HCT116 (cell line): ENCODE measurements at regions not wholly inside any gene's neighbourhood (a gene's known extent, or its start where the extent isn't known, plus 50 kb on each side); places are given as distances from the start of the nearest gene placed in this dataset.

Experiments
- ATAC-seq: fragments of 200-7000 bp; cut with Tn5 transposase; 2 replicates; pipeline ENCODE4 v1.9.1; 2020; ENCODE audit warnings: mild to moderate bottlenecking, moderate library complexity
- BruUV-seq: library from RNA; stranded (reverse); fragments of 400-500 nt; replicated peaks from 2 replicates; lab custom pipeline; 2021; lab: Mats Ljungman, UMichigan
- CTCF ChIA-PET: fragments of 300-600 bp; sonication (Branson Sonifier 250); formaldehyde crosslinking; loops from one replicate; lab custom pipeline; 2021; ENCODE audit warnings: antibody characterized with exemption; lab: Charles Lee
- POLR2A ChIA-PET: fragments of 300-600, 350-600 bp; sonication (Branson Sonifier 250); formaldehyde crosslinking; loops from one replicate; lab custom pipeline; 2021; ENCODE audit warnings: antibody characterized with exemption; lab: Charles Lee
- RAD21 ChIA-PET, 2 experiments: fragments of 300-600 bp; sonication (Branson Sonifier 250); formaldehyde crosslinking; loops; one replicate each; lab custom pipeline; 2023; ENCODE audit warnings: low total read pairs in 2 of 2; ENCODE audit not compliant: uncharacterized antibody in 2 of 2, unreplicated experiment in 2 of 2, low non-redundant PET in 1 of 2; lab: Charles Lee
- DNase-seq: peaks from one replicate; pipeline ENCODE4 v3.0.0-alpha.2; 2010; ENCODE audit warnings: low read depth, low spot score
- H2AFZ ChIP-seq: fragments of 200-600 bp; shearing (Covaris generic), sonication (generic); 2 replicates; pipeline ENCODE4 v1.6.1; 2017; ENCODE audit warnings: low read depth, mixed run types, mixed read lengths, antibody characterized with exemption, low read length; ENCODE audit not compliant: poor library complexity, severe bottlenecking
- H3K27ac ChIP-seq: 2 replicates; pipeline ENCODE4 v1.5.1; 2012; ENCODE audit warnings: low read depth, low read length
- H3K27me3 ChIP-seq: fragments of 200-600 bp; sonication (generic); 2 replicates; pipeline ENCODE4 v1.6.1; 2016; ENCODE audit warnings: mixed run types, low read length, mixed read lengths; ENCODE audit not compliant: insufficient read depth
- H3K36me3 ChIP-seq, 2 experiments: fragments of 200-500 bp in 1 of 2; fragments of 200-600 bp in 1 of 2; sonication (Bioruptor generic) in 1 of 2; sonication (generic) in 1 of 2; 2 replicates each; pipeline versions ENCODE4 v1.5.1 to v1.6.1; 2014 to 2016; ENCODE audit warnings: low read length in 2 of 2, inconsistent platforms in 1 of 2, mixed read lengths in 1 of 2, mixed run types in 1 of 2; ENCODE audit not compliant: insufficient read depth in 2 of 2, control insufficient read depth in 1 of 2
- H3K4me1 ChIP-seq, 2 experiments: fragments of 200-600 bp in 1 of 2; sonication (generic) in 1 of 2; 2 replicates each; pipeline versions ENCODE4 v1.5.1 to v1.6.1; 2012 to 2017; ENCODE audit warnings: low read length in 2 of 2, inconsistent platforms in 1 of 2, mild to moderate bottlenecking in 1 of 2, mixed read lengths in 1 of 2, mixed run types in 1 of 2, moderate library complexity in 1 of 2; ENCODE audit not compliant: insufficient read depth in 2 of 2, control insufficient read depth in 1 of 2
- H3K4me2 ChIP-seq: fragments of 200-600 bp; sonication (generic); 2 replicates; pipeline ENCODE4 v1.6.1; 2017; ENCODE audit warnings: mixed run types, low read length, mixed read lengths
- H3K4me3 ChIP-seq, 2 experiments: fragments of 200-600 bp in 1 of 2; sonication (generic) in 1 of 2; replicated peaks in 1 of 2; 2 replicates each; pipeline ENCODE4 v1.5.1; 2011 to 2016; ENCODE audit warnings: low read length in 2 of 2, control low read depth in 1 of 2, low read depth in 1 of 2, mild to moderate bottlenecking in 1 of 2, mixed read lengths in 1 of 2, mixed run types in 1 of 2
- H3K79me2 ChIP-seq: fragments of 200-600 bp; sonication (generic); 2 replicates; pipeline ENCODE4 v1.6.1; 2017; ENCODE audit warnings: mild to moderate bottlenecking, mixed run types, low read length, moderate library complexity, mixed read lengths; ENCODE audit not compliant: insufficient read depth
- H3K9ac ChIP-seq: fragments of 200-600 bp; sonication (generic); 2 replicates; pipeline ENCODE4 v1.6.1; 2016; ENCODE audit warnings: low read length, mixed read lengths
- H3K9me2 ChIP-seq: fragments of 200-600 bp; sonication (generic), shearing (Covaris generic); 2 replicates; pipeline ENCODE4 v1.6.1; 2017; ENCODE audit warnings: mixed run types, mild to moderate bottlenecking, moderate library complexity; ENCODE audit not compliant: insufficient read depth
- H3K9me3 ChIP-seq, 2 experiments: fragments of 200-500 bp in 1 of 2; fragments of 200-600 bp in 1 of 2; sonication (Bioruptor generic) in 1 of 2; sonication (generic) in 1 of 2; 2 replicates each; pipeline ENCODE4 v1.6.1; 2014 to 2017; ENCODE audit warnings: low read length in 2 of 2, mixed read lengths in 2 of 2, inconsistent platforms in 1 of 2, low read depth in 1 of 2, mild to moderate bottlenecking in 1 of 2, mixed run types in 1 of 2, moderate library complexity in 1 of 2; ENCODE audit not compliant: control insufficient read depth in 1 of 2, insufficient read depth in 1 of 2
- H4K20me1 ChIP-seq: fragments of 200-600 bp; sonication (generic), shearing (Covaris generic); 2 replicates; pipeline ENCODE4 v1.6.1; 2017; ENCODE audit warnings: mixed run types, mild to moderate bottlenecking, moderate library complexity; ENCODE audit not compliant: insufficient read depth
- EGR1 ChIP-seq: IDR thresholded peaks from 2 replicates; pipeline ENCODE4 v1.6.1; 2012; ENCODE audit warnings: low read depth
- EZH2 ChIP-seq: fragments of 200-600 bp; sonication (generic); IDR thresholded peaks from 2 replicates; pipeline ENCODE4 v1.6.1; 2017; ENCODE audit warnings: antibody characterized with exemption, mixed run types
- EZH2phosphoT487 ChIP-seq: fragments of 200-600 bp; IDR thresholded peaks from 2 replicates; pipeline ENCODE4 v1.6.1; 2018; ENCODE audit warnings: antibody characterized with exemption, borderline replicate concordance
- FOSL1 ChIP-seq: IDR thresholded peaks from 2 replicates; pipeline ENCODE4 v1.6.1; 2012; ENCODE audit warnings: low read depth
- JUND ChIP-seq: IDR thresholded peaks from 2 replicates; pipeline ENCODE4 v1.6.1; 2012
- POLR2A ChIP-seq: IDR thresholded peaks from 2 replicates; pipeline ENCODE4 v1.7.0; 2011; ENCODE audit warnings: borderline replicate concordance; ENCODE audit not compliant: insufficient read depth, insufficient read length; ENCODE audit errors: extremely low read depth
- RAD21 ChIP-seq: IDR thresholded peaks from 2 replicates; pipeline ENCODE4 v1.6.1; 2012; ENCODE audit warnings: low read depth, mild to moderate bottlenecking
- SIN3A ChIP-seq: IDR thresholded peaks from 2 replicates; pipeline ENCODE4 v1.6.1; 2012; ENCODE audit warnings: low read depth
- SP1 ChIP-seq: IDR thresholded peaks from 2 replicates; pipeline ENCODE4 v1.6.1; 2012; ENCODE audit warnings: low read depth
- SRF ChIP-seq: IDR thresholded peaks from 2 replicates; pipeline ENCODE4 v1.6.1; 2012; ENCODE audit warnings: low read depth
- TCF7L2 ChIP-seq: IDR thresholded peaks from 2 replicates; pipeline ENCODE4 v1.7.0; 2011; ENCODE audit warnings: borderline replicate concordance, inconsistent platforms; ENCODE audit not compliant: insufficient read depth, insufficient read length; ENCODE audit errors: extremely low read depth
- intact Hi-C: fragments of 100-400 bp; cut with micrococcal nuclease; formaldehyde crosslinking; loops from 2 replicates; pipeline ENCODE4 v1.10.0; 2022
- TF ChIP-seq, protein P1 (sequence below): IDR thresholded peaks from 2 replicates; pipeline ENCODE4 v1.6.1; 2012; ENCODE audit warnings: low read depth
- TF ChIP-seq, protein P2 (sequence below): IDR thresholded peaks from 2 replicates; pipeline ENCODE4 v1.6.1; 2012
- TF ChIP-seq, protein P3 (sequence below): IDR thresholded peaks from 2 replicates; pipeline ENCODE4 v1.6.1; 2011; ENCODE audit warnings: mild to moderate bottlenecking, low read length, moderate library complexity; ENCODE audit not compliant: insufficient replicate concordance; ENCODE audit errors: extremely low read depth

DNA sequence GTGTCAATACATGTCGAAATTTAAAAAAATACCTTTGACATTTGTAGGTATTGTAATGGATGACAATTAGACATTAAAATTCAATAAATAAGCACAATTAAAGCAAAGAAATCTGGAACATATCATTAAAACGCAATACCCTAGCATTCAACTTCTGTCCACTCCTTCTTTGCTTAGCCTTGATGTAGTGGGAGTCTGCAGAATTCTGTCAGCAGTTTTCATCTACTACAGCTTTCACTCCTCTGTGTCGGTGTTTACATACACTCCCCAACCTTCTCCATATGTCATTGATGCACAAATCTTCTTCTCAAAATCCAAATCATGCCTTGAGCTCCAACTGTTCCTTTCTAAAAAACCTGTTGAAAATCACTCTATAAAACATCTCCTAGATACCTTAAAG is 1380.6 kb downstream of the DSC3 start (continued):
- TF ChIP-seq, protein P1, sequence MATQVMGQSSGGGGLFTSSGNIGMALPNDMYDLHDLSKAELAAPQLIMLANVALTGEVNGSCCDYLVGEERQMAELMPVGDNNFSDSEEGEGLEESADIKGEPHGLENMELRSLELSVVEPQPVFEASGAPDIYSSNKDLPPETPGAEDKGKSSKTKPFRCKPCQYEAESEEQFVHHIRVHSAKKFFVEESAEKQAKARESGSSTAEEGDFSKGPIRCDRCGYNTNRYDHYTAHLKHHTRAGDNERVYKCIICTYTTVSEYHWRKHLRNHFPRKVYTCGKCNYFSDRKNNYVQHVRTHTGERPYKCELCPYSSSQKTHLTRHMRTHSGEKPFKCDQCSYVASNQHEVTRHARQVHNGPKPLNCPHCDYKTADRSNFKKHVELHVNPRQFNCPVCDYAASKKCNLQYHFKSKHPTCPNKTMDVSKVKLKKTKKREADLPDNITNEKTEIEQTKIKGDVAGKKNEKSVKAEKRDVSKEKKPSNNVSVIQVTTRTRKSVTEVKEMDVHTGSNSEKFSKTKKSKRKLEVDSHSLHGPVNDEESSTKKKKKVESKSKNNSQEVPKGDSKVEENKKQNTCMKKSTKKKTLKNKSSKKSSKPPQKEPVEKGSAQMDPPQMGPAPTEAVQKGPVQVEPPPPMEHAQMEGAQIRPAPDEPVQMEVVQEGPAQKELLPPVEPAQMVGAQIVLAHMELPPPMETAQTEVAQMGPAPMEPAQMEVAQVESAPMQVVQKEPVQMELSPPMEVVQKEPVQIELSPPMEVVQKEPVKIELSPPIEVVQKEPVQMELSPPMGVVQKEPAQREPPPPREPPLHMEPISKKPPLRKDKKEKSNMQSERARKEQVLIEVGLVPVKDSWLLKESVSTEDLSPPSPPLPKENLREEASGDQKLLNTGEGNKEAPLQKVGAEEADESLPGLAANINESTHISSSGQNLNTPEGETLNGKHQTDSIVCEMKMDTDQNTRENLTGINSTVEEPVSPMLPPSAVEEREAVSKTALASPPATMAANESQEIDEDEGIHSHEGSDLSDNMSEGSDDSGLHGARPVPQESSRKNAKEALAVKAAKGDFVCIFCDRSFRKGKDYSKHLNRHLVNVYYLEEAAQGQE, result no peak
- TF ChIP-seq SP1 (no peak), SIN3A (no peak), TCF7L2 (no peak), SRF (no peak), EZH2phosphoT487 (no peak), EGR1 (no peak), POLR2A (no peak), RAD21 (no peak), FOSL1 (no peak)
- TF ChIP-seq, protein P2, sequence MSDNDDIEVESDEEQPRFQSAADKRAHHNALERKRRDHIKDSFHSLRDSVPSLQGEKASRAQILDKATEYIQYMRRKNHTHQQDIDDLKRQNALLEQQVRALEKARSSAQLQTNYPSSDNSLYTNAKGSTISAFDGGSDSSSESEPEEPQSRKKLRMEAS, result no peak

DNA sequence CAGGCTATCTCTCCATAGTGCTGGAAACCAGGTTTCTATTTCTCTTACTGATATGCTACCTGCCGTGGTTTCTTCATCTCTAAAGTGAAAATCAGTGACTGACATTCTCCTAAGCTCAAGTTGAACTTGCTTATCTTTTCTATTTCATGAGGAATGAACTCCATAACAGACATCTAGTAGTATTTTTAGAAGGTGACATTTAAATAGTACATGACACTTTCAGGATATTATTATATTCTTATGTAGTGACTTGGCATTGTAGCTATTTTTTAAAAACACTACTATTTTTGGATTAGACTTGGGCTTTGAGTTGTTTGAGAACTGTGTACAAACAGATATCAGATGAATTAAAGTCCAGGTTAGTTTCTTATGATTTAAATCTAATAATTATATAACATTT is 1381.8 kb downstream of the DSC3 start:
- CTCF ChIA-PET, result no interaction called here
- no TSS peak for BruUV-seq
- TF ChIP-seq EZH2 (no peak), JUND (no peak), EGR1 (no peak), TCF7L2 (no peak)
- TF ChIP-seq, protein P3, sequence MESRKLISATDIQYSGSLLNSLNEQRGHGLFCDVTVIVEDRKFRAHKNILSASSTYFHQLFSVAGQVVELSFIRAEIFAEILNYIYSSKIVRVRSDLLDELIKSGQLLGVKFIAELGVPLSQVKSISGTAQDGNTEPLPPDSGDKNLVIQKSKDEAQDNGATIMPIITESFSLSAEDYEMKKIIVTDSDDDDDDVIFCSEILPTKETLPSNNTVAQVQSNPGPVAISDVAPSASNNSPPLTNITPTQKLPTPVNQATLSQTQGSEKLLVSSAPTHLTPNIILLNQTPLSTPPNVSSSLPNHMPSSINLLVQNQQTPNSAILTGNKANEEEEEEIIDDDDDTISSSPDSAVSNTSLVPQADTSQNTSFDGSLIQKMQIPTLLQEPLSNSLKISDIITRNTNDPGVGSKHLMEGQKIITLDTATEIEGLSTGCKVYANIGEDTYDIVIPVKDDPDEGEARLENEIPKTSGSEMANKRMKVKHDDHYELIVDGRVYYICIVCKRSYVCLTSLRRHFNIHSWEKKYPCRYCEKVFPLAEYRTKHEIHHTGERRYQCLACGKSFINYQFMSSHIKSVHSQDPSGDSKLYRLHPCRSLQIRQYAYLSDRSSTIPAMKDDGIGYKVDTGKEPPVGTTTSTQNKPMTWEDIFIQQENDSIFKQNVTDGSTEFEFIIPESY, result no peak
- TF ChIP-seq, protein P1, result no peak
- Histone ChIP-seq H2AFZ (no peak overlapping the region), H3K27ac (no peak overlapping the region), H3K36me3 (no peaks in the 10 kb centered on the region), H3K9ac (no peak overlapping the region), H3K4me3 (no peak overlapping the region), H3K9me3 (no peaks in the 10 kb centered on the region), H4K20me1 (no peaks in the 10 kb centered on the region), H3K9me2 (no peaks in the 10 kb centered on the region), H3K79me2 (no peaks in the 10 kb centered on the region), H3K27me3 (no peaks in the 10 kb centered on the region), H3K4me1 (no peaks in the 10 kb centered on the region), H3K4me2 (no peak overlapping the region)
- RAD21 ChIA-PET, result no interaction called here
- ATAC-seq, result no peak
- intact Hi-C loops, result no loop called here
- no peak for DNase-seq
- POLR2A ChIA-PET, result no interaction called here
